Smooth muscle cell (in vitro differentiated cells): ENCODE measurements at regions not wholly inside any gene's neighbourhood (a gene's known extent, or its start where the extent isn't known, plus 50 kb on each side); places are given as distances from the start of the nearest gene placed in this dataset.

Experiments used
- DNase-seq: peaks from one replicate; lab custom pipeline; 2025; ENCODE audit not compliant: unreplicated experiment; lab: John Stamatoyannopoulos, UW
- H2AFZ ChIP-seq: fragments of 200-600 bp; sonication (generic); 2 replicates; pipeline ENCODE4 v1.6.0; 2016; ENCODE audit warnings: antibody characterized with exemption, low read depth, mild to moderate bottlenecking
- H3F3A ChIP-seq: fragments of 200-600 bp; sonication (generic); 2 replicates; pipeline ENCODE4 v1.6.0; 2017; ENCODE audit warnings: antibody characterized with exemption, low read depth
- H3K27ac ChIP-seq: fragments of 200-600 bp; sonication (generic); 2 replicates; pipeline ENCODE4 v1.5.1; 2016; ENCODE audit warnings: low read depth, mild to moderate bottlenecking
- H3K27me3 ChIP-seq: fragments of 200-600 bp; sonication (generic); 2 replicates; pipeline ENCODE4 v1.6.1; 2016; ENCODE audit warnings: low read depth, mild to moderate bottlenecking
- H3K36me3 ChIP-seq: fragments of 200-600 bp; sonication (generic); 2 replicates; pipeline ENCODE4 v1.5.1; 2016; ENCODE audit warnings: low read depth
- H3K4me1 ChIP-seq: fragments of 200-600 bp; sonication (generic); 2 replicates; pipeline ENCODE4 v1.5.1; 2016; ENCODE audit warnings: low read depth
- H3K4me2 ChIP-seq: fragments of 200-600 bp; sonication (generic); 2 replicates; pipeline ENCODE4 v1.6.0; 2016; ENCODE audit warnings: mild to moderate bottlenecking
- H3K4me3 ChIP-seq: fragments of 200-600 bp; sonication (generic); 2 replicates; pipeline ENCODE4 v1.5.1; 2016; ENCODE audit warnings: mild to moderate bottlenecking
- H3K79me2 ChIP-seq: fragments of 200-600 bp; sonication (generic); 2 replicates; pipeline ENCODE4 v1.6.0; 2016; ENCODE audit warnings: low read depth, mild to moderate bottlenecking
- H3K9ac ChIP-seq: fragments of 200-600 bp; sonication (generic); 2 replicates; pipeline ENCODE4 v1.6.0; 2016; ENCODE audit warnings: low read depth
- H3K9me3 ChIP-seq: fragments of 200-600 bp; sonication (generic); replicated peaks from 2 replicates; pipeline ENCODE4 v1.5.1; 2016; ENCODE audit warnings: low read depth
- H4K20me1 ChIP-seq: fragments of 200-600 bp; sonication (generic); 2 replicates; pipeline ENCODE4 v1.6.0; 2016; ENCODE audit warnings: low read depth
- WGBS: methylation state at CpG from one replicate; pipeline ENCODE4 v1.1.7; 2016; ENCODE audit warnings: low lambda C conversion rate; 5-methylcytosine and 5-hydroxymethylcytosine counted together
- TF ChIP-seq, protein P1 (sequence below): fragments of 200-600 bp; sonication (generic); IDR thresholded peaks from 2 replicates; pipeline ENCODE4 v1.5.1; 2017; ENCODE audit warnings: borderline replicate concordance, mild to moderate bottlenecking, antibody characterized with exemption; ENCODE audit not compliant: insufficient read depth, poor library complexity, severe bottlenecking

DNA sequence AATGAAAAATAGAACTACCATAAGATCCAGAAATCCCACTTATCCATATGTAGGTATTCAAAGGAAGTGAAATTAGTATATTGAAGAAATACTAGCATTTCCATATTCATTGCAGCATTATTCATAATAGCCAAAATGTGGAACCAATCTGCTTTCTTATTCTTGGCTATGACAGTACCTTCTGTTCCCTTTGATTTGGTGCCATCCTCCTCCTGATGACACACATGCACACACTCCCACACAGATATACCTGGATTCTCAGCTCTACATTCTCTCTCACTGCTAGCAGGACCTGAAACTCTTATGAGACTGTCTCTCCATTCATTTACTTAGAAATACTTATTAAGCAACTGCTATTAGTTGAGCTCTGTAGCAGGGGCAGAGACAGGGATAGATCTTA, 582.6 kb upstream of the TENM4 start:
- TF ChIP-seq, protein P1, sequence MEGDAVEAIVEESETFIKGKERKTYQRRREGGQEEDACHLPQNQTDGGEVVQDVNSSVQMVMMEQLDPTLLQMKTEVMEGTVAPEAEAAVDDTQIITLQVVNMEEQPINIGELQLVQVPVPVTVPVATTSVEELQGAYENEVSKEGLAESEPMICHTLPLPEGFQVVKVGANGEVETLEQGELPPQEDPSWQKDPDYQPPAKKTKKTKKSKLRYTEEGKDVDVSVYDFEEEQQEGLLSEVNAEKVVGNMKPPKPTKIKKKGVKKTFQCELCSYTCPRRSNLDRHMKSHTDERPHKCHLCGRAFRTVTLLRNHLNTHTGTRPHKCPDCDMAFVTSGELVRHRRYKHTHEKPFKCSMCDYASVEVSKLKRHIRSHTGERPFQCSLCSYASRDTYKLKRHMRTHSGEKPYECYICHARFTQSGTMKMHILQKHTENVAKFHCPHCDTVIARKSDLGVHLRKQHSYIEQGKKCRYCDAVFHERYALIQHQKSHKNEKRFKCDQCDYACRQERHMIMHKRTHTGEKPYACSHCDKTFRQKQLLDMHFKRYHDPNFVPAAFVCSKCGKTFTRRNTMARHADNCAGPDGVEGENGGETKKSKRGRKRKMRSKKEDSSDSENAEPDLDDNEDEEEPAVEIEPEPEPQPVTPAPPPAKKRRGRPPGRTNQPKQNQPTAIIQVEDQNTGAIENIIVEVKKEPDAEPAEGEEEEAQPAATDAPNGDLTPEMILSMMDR: no peak
- Histone ChIP-seq H3F3A (no peaks in the 10 kb centered on the region), H3K4me2 (no peak overlapping the region), H4K20me1 (no peaks in the 10 kb centered on the region), H2AFZ (no peak overlapping the region), H3K27me3 (peaks cover 14% of the 10 kb centered on the region), H3K79me2 (no peaks in the 10 kb centered on the region), H3K36me3 (no peaks in the 10 kb centered on the region), H3K4me1 (peaks cover 3% of the 10 kb centered on the region), H3K4me3 (no peak overlapping the region), H3K27ac (no peak overlapping the region), H3K9ac (no peak overlapping the region), H3K9me3 (no peaks in the 10 kb centered on the region)
- DNase-seq: no peak

DNA sequence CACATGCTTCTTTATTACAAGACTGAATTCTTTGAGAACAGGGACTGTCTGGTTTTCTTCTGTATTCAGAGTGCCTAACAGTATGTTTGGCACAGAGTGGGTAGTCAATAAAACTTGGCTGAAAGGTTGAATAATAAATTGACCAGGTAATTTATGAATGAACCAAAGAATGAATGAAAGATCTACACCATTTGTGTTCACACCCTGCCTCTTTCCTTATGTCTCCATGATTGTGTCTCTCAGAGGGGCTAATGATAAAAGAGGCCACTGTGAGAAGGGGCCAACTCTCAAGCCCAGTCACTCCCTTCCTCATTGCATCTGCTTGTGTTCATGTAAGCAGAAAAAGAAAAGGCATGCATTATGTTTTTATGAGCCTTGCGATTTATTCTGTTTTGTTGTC, 569.7 kb upstream of the TENM4 start:
- 90% methylated on average over 1 of the region's 1 CpG for WGBS
- Histone ChIP-seq H3K36me3 (no peaks in the 10 kb centered on the region), H3K9ac (no peak overlapping the region), H3K4me3 (no peak overlapping the region), H3K4me2 (no peak overlapping the region), H4K20me1 (no peaks in the 10 kb centered on the region), H3K27me3 (no peaks in the 10 kb centered on the region), H3K79me2 (no peaks in the 10 kb centered on the region), H3F3A (no peaks in the 10 kb centered on the region), H2AFZ (no peak overlapping the region), H3K4me1 (no peaks in the 10 kb centered on the region), H3K9me3 (no peaks in the 10 kb centered on the region), H3K27ac (no peak overlapping the region)
- DNase-seq: no peak
- TF ChIP-seq, protein P1: no peak

DNA sequence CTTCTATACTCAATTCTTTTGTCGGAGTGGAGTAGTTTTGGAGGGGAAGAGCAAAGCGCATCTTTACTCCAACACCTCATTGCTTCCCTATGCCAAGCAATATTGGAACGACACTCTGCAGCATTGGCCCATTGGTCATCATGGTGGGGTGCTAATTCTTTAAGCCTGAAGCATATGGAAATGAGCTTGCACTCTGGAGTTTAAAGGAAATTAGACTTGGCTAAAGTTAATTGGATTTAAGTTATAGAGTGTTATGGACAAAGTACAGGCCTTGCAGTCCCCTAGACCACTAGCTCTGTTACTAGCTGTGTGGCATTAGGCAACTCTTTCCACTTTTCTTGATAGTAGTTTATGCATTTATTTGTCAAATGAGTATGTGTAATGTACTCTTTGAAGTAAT, 568.3 kb upstream of the TENM4 start:
- TF ChIP-seq, protein P1: no peak
- Histone ChIP-seq H3F3A (no peaks in the 10 kb centered on the region), H3K4me3 (no peak overlapping the region), H3K9ac (no peak overlapping the region), H2AFZ (no peak overlapping the region), H3K27ac (no peak overlapping the region), H3K36me3 (no peaks in the 10 kb centered on the region), H4K20me1 (no peaks in the 10 kb centered on the region), H3K4me1 (no peaks in the 10 kb centered on the region), H3K79me2 (no peaks in the 10 kb centered on the region), H3K27me3 (peaks cover 2% of the 10 kb centered on the region), H3K4me2 (no peak overlapping the region), H3K9me3 (no peaks in the 10 kb centered on the region)
- DNase-seq: no peak
- whole genome bisulfite sequencing: 70% methylated on average over 3 of the region's 3 CpGs

DNA sequence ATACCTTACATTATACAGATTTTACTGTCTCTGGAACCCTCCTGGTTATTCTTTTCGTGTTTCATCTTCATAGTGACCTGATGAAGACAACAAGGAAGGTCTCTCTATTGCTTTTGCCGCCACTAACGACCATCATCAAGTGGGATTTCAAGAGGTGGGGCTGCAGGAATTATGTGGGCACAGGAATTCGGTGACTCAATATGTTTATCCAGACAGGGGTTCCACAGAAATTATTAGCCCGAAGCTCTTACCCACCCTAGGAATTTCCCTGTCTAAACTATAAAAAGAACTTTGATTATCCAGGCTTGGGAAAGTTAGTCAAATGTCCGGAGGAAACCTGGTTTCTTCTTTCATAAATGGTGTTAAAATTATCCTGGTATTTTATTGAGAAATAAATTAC, 566.8 kb upstream of the TENM4 start:
- H3K27ac ChIP-seq: peak overlapping the region; percentile 4
- no peaks in the 10 kb centered on the region for H3K4me1 ChIP-seq
- no peak overlapping the region for H3K4me2 ChIP-seq

More for the DNA sequence above, 566.8 kb upstream of the TENM4 start:
- H2AFZ ChIP-seq: no peak overlapping the region
- no peaks in the 10 kb centered on the region for H3K36me3 ChIP-seq
- H3F3A ChIP-seq: no peaks in the 10 kb centered on the region
- H3K9me3 ChIP-seq: no peaks in the 10 kb centered on the region
- DNase-seq: no peak
- 55% methylated on average over 6 of the region's 6 CpGs for WGBS
- H3K4me3 ChIP-seq: no peak overlapping the region
- peaks cover 10% of the 10 kb centered on the region for H3K27me3 ChIP-seq
- H3K79me2 ChIP-seq: no peaks in the 10 kb centered on the region
- H4K20me1 ChIP-seq: no peaks in the 10 kb centered on the region
- TF ChIP-seq, protein P1: no peak
- no peak overlapping the region for H3K9ac ChIP-seq
